NCI-H774 (cell line): ENCODE measurements at regions not wholly inside any gene's neighbourhood (a gene's known extent, or its start where the extent isn't known, plus 50 kb on each side); places are given as distances from the start of the nearest gene placed in this dataset.

Source experiments
- DNase-seq: peaks from one replicate; lab custom pipeline; 2025; lab: John Stamatoyannopoulos, UW

DNA sequence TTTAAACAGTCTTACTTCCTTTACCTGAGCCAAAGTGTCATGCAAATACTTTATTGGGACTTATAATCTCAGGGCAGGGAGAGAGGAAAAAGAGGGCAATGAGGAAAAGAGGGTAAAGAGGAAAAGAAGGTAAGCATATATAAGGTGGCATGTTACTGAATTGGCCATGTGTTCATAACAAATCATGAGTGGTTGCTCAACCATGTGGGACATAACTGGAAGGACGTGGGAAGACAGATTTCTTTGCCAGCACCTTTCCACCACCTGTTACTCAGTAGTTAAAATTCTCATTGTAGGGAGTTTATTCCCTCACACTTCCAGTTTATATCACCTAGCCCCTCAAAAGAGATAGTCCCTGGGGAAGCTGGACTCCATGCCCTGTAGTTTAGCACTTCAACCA lies 54.7 kb upstream of the TPRG1 start:
- no peak for DNase-seq

DNA sequence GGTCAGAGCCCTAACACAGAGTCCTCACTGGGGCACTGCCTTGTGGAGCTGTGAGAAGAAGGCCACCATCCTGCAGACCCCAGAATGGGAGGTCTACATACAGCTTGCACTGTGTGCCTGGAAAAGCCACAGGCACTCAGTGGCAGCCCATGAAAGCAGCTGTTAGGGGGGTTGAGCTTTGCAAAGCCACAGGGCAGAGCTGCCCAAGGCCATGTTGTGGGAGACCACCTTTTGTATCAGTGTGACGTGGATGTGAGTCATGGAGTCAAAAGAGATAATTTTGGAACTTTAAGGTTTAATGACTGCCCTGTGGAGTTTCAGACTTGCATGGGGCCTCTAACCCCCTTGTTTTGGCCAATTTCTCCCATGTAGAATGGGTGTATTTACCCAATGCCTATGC lies 52.9 kb upstream of the TPRG1 start:
- no peak for DNase-seq

DNA sequence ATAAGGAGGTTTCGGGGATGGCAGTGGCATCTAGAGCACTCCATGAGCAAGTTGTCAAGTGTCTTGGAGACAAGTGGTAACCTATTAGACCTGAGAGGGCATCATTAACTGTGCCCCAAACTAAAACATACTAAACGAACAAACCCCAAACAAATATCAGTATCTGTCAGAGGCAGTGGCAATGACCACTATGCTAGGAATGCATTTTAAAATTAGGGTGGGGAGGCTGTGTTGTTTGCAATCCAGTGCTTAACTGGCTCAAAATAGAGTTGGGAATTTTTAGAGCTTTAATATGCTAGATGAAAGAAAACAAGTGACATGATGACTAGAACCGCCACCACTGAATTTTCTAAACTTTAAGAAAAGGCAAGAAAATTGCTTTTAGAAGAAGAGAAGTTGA lies 51.8 kb upstream of the TPRG1 start:
- DNase-seq: no peak

DNA sequence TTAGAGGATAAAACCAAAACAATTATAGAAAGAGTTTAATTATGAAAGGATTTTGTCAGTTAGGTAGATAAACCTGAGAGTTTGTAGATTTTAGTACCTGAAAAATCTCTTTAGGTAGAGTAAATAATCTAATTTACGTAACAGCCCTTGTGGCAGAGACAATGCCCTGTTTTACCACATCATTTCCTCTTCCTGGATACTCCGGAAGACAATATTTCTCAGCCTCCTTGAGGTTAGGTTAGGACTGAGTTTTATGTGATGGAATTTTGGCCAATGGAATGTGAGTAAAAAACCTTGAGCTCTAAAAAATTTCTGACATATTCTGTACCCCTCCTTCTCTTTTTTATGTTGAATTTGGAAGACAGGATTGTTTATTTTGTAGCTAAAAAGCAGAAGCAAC lies 50.7 kb upstream of the TPRG1 start:
- no peak for DNase-seq
